ENCODE measurements at regions not wholly inside any gene's neighbourhood (a gene's known extent, or its start where the extent isn't known, plus 50 kb on each side); places are given as distances from the start of the nearest gene placed in this dataset.

GRCh38 chr3:150091626-150092025, 120.9 kb upstream of the PFN2 start:
- H3K27ac Mint-ChIP-seq = no peak overlapping the region
- H3K4me3 ChIP-seq (replicated peaks in 1 of 3; ENCODE audit: low read depth in 2 of 3, low read length in 3 of 3) = no peak overlapping the region
- H3K36me3 Mint-ChIP-seq = no peaks in the 10 kb centered on the region
- WGBS (ENCODE audit: insufficient coverage) = 60% methylated on average over 1 of the region's 4 CpGs
- no peak overlapping the region for H3K4me3 Mint-ChIP-seq
- H3K79me2 ChIP-seq (ENCODE audit: insufficient read depth, low read length) = no peaks in the 10 kb centered on the region
- H3K4me2 ChIP-seq (replicated peaks; ENCODE audit: extremely low read depth, low read length, poor library complexity, severe bottlenecking) = no peak overlapping the region
- DNase-seq = no peak
- H3K27me3 Mint-ChIP-seq (ENCODE audit: low read depth in 3 of 3) = peaks cover 3 to 8% (median 5%) of the 10 kb centered on the region in 3 donors
- H4K20me1 ChIP-seq (ENCODE audit: insufficient read depth, low read length) = no peaks in the 10 kb centered on the region
- no peak overlapping the region for H3K27ac ChIP-seq (ENCODE audit: low read depth in 1 of 2, low read length in 2 of 2)
- intact Hi-C loops (cut with micrococcal nuclease) = no loop called here
- H3K9me3 ChIP-seq (replicated peaks in 1 of 2; ENCODE audit: control insufficient read depth in 1 of 2, insufficient read depth in 1 of 2, low read length in 2 of 2) = no peaks in the 10 kb centered on the region
- H3K36me3 ChIP-seq (replicated peaks in 1 of 2; ENCODE audit: control insufficient read depth in 1 of 2, insufficient read depth in 2 of 2, low read length in 2 of 2) = no peaks in the 10 kb centered on the region
- TF ChIP-seq CTCF (IDR thresholded peaks at IDR 0.05) = no peak
- H3K4me1 Mint-ChIP-seq = no peaks in the 10 kb centered on the region
- H3K27me3 ChIP-seq (ENCODE audit: control insufficient read depth in 2 of 2, insufficient read depth in 2 of 2, low read length in 2 of 2) = no peaks in the 10 kb centered on the region
- no peak overlapping the region for H2AFZ ChIP-seq (ENCODE audit: insufficient read depth, low read depth, low read length, poor library complexity, severe bottlenecking)
- peaks cover 0 to 6% (median 0%) of the 10 kb centered on the region in 7 donors for H3K9me3 Mint-ChIP-seq
- H3K9ac ChIP-seq (ENCODE audit: insufficient read depth, low read length, poor library complexity, severe bottlenecking) = no peak overlapping the region
- H3K4me1 ChIP-seq (ENCODE audit: control insufficient read depth in 1 of 2, insufficient read depth in 2 of 2, low read length in 2 of 2) = no peaks in the 10 kb centered on the region

GRCh38 chr3:150090877-150091276, 120.2 kb upstream of the PFN2 start:
- no peak for DNase-seq
- no peak for TF ChIP-seq CTCF (IDR thresholded peaks at IDR 0.05)
- Histone ChIP-seq H3K9me3 (replicated peaks in 1 of 2; ENCODE audit: control insufficient read depth in 1 of 2, insufficient read depth in 1 of 2, low read length in 2 of 2) (no peaks in the 10 kb centered on the region), H3K36me3 (replicated peaks in 1 of 2; ENCODE audit: control insufficient read depth in 1 of 2, insufficient read depth in 2 of 2, low read length in 2 of 2) (no peaks in the 10 kb centered on the region), H3K27ac (ENCODE audit: low read depth in 1 of 2, low read length in 2 of 2) (no peak overlapping the region), H3K4me3 (replicated peaks in 1 of 3; ENCODE audit: low read depth in 2 of 3, low read length in 3 of 3) (no peak overlapping the region), H3K4me2 (replicated peaks; ENCODE audit: extremely low read depth, low read length, poor library complexity, severe bottlenecking) (no peak overlapping the region), H3K79me2 (ENCODE audit: insufficient read depth, low read length) (no peaks in the 10 kb centered on the region), H3K9ac (ENCODE audit: insufficient read depth, low read length, poor library complexity, severe bottlenecking) (no peak overlapping the region), H4K20me1 (ENCODE audit: insufficient read depth, low read length) (no peaks in the 10 kb centered on the region), H3K4me1 (ENCODE audit: control insufficient read depth in 1 of 2, insufficient read depth in 2 of 2, low read length in 2 of 2) (no peaks in the 10 kb centered on the region), H3K27me3 (ENCODE audit: control insufficient read depth in 2 of 2, insufficient read depth in 2 of 2, low read length in 2 of 2) (no peaks in the 10 kb centered on the region), H2AFZ (ENCODE audit: insufficient read depth, low read depth, low read length, poor library complexity, severe bottlenecking) (no peak overlapping the region)
- no peaks in the 10 kb centered on the region for H3K4me1 Mint-ChIP-seq
- intact Hi-C loops (cut with micrococcal nuclease) = no loop called here
- H3K4me3 Mint-ChIP-seq = no peak overlapping the region
- peaks cover 0 to 6% (median 1%) of the 10 kb centered on the region in 7 donors for H3K9me3 Mint-ChIP-seq
- 100% methylated on average over 1 of the region's 2 CpGs for WGBS (ENCODE audit: insufficient coverage)
- H3K27me3 Mint-ChIP-seq (ENCODE audit: low read depth in 3 of 3) = peaks cover 3 to 8% (median 5%) of the 10 kb centered on the region in 3 donors
- H3K27ac Mint-ChIP-seq = no peak overlapping the region
- H3K36me3 Mint-ChIP-seq = no peaks in the 10 kb centered on the region

All from CD14-positive monocyte (primary cell).